ENCODE measurements at regions not wholly inside any gene's neighbourhood (a gene's known extent, or its start where the extent isn't known, plus 50 kb on each side); places are given as distances from the start of the nearest gene placed in this dataset.

DNA sequence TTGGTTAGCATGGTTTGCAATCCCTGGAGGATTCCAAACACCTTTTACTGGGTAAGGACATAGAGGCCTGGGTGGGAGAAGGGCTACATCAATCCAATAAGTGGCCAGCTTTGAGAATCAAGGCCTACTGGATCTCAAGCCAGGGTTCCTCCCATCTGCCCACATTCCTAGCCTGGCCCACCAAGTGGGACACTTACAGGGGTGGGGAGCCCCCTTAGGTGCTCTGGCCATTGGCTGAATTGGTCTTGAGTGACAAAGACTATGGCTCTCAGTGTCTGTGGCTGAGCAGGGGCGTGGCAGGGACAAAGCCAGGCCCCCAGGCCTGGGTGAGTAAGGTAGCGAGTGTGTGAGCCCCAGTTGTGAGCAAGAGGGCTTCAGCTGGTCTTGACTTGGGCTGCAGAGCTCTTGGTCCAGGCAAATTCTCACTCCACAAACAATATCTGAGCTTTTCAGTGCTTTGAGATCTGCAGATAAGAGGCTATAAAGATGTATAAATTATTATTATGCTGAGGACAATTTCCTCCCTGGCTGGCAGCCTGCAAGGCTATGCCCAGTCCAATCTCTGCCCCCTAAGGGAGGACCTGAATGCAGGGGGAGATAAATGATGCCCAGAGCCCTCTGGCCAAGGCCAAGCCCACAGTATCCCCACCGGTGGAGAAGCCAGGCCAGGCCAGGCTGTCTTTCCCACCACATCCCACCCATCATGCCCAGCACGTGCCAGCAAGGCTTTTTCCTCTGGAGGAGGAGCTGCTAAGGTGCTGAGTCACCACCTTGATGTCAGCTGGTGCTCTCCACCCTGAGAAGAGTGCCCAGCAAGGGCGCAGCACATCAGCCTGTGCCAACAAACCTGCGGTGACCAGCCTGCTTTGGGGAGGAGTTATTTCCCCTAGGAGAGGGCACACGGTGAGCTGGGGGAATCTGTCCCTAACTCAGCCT, 80.7 kb upstream of the DUSP5 start:
- DNase-seq, result peak; percentile 38

DNA sequence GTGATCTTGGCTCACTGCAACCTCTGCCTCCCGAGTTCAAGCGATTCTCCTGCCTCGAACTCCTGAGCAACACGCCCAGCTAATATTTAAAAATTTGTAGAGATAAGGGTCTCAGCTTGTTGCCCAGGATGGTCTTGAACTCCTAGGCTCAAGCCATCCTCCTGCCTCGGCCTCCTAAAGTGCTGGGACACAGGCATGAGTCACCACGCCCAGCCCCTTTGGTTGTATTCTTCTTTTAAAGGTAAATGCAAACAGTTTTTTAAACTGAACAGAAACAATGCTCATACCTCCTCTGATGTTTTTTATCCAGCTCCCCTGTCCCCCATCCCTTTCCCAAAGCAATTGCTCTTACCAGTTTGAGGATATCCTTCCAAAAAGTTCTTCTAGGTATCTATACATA, 79.5 kb upstream of the DUSP5 start:
- no peak for DNase-seq

GRCh38 chr10:110419265-110419664, 78.4 kb upstream of the DUSP5 start:
- no peak for DNase-seq

DNA sequence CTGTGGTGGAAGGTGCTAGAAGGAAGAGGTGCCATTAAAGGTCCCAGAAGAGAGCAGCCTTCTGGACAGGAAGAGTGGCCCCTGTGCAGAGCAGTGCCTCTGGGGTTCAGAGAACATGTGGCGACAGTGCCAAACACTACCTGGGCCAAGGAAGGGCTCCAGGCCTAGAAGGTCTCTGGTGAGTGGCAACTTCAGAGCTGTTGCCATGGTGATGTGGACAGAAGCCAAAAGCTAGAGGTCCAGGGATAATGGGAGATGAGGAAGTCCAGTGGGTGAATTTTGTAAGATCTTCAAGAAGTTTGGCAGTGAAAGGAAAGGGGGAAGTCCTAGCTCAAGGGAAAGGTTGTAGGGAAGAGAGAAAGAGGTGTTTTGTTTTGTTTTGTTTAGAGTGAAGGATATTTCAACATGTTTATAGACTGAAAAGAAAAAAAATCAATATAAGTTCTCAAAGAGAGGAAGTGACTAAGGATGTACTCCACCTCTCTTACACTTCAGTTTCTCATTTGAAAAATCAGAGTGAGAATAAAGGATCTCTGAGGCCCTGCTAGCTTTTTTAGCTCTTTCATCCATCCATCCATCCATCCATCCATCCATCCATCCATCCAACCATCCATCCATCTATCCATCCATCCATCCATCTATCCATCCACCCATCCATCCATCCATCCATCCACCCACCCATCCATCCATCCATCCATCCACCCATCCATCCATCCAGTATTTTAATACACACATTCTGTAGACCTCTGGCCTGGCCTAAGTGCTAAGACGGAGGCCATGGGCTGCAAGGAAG, 77.1 kb upstream of the DUSP5 start:
- no peak for DNase-seq

- DNase-seq, result no peak
Observed at GRCh38 chr10:110421512-110422138, 76.1 kb upstream of the DUSP5 start.

DNA sequence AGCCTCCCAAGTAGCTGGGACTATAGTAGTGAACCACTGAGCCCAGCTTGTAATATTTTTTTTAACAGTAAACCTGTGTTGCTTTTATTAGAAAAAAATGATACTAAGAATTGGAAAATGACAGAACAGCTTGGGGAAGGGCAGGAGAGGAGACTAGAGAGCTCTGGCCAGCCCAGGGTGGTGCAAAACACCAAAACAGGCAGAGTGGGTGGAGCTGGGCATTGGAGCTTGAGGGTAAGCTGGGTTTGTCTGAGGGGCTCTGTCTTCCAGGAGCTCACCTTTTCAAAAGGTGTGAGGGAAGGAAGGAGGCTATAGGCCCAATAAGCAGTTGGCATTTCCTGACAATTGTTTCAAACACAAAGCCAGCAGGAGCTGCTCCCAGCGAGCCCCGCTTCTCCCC, 75.2 kb upstream of the DUSP5 start:
- DNase-seq, result no peak

DNA sequence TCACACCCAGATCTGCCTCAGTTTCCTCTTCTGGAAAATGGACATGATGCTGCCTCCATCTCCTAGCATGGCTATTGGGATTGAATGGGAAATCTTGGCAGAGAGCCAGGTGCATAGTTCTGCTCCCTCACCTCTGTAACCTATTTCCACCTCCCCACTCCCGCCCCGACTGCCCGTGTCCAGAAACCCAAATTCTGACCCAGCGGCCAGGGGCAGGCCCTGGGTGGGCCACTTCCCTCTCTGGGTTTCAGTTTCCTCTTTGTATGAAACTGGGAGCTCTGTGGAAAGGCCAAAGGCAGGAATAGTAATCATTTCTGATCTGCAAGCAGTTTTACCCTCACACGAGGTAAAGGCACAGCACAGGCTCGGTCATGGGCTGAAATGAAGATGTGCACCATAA, 74.1 kb upstream of the DUSP5 start:
- DNase-seq, result no peak

GRCh38 chr10:110425684-110426293, 71.9 kb upstream of the DUSP5 start:
- DNase-seq, result peak; percentile 29

DNA sequence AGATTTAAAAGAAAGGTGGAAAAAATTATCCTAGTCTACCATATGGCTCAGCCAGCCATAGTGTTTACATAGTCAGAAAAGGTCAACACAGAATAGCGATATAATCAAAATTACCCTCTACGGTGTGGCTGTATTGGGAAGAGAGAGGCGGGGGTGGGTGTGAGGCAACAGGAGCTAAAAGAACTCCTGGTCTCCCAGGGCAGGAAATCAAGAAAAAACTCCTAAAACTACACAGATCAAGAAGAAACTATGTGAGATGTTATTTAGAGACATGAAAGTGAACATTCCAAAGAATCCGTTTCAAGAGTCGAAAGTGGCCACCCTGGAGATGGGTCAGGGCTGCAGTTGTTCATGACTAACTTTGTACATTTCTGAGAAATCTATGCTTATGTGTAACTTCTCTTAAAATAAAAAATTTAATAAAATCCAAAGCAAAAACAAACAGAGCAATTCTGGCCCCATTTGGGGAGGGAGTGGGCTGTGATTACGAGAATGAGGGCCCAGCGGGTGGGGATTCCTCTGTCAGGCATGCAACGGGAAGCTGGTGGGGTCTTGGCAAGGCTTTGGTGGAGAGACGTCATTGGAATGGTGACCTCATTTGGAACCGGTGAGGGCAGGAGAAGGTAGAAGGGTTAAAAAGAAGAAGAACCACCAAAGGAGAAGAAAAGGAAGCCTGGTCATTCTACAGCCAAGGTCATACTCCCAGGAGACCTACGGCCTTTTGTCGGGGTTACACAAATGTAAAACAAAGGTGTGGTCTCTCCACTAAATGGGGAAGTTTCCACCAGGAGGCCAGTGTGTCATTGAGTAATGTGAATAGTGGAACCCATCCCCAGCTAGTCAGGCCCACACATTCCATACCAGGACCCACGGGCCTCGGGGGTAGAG, 71.2 kb upstream of the DUSP5 start:
- no peak for DNase-seq

DNA sequence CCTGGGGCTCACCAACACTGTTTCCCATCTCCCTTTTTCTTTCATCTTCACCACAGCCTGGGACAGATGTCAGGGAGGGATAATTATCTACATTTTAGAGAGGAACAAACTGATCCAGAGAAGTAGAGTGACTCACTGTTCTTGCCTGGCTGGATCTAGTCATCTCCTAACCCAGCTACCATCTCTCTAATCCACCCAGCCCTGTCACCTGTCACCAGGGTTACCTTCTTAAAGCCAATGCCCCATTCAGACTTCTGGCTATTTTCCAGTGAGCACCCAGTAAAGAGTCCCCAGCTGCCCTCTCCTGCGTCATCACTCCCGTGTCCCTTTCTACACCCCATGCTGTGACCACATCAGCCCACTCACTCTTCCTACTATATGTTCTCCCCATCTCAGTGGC, 68.4 kb upstream of the DUSP5 start:
- DNase-seq, result no peak

- DNase-seq, result no peak
Observed at GRCh38 chr10:110430340-110431273, 67.1 kb upstream of the DUSP5 start.

DNA sequence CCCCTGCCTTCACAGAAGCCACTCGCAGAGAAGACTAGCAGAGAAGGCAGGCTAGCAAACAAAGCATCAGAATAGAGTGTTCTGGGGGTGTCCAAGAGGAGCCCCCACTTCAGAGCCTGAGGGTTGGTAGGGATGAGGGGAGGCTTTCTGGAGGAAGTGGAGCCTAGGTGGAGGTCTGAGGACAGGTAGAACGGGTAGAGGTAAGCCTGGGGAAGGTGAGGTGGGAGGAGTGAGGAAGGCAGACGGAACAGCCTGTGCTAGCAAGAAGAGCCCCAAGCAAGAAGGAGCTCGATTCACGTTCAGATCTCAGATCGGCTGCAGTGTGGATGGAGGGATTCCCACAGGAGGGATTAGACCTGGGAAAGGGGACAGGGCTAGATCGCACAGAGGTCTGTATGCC, 66.0 kb upstream of the DUSP5 start:
- no peak for DNase-seq

DNA sequence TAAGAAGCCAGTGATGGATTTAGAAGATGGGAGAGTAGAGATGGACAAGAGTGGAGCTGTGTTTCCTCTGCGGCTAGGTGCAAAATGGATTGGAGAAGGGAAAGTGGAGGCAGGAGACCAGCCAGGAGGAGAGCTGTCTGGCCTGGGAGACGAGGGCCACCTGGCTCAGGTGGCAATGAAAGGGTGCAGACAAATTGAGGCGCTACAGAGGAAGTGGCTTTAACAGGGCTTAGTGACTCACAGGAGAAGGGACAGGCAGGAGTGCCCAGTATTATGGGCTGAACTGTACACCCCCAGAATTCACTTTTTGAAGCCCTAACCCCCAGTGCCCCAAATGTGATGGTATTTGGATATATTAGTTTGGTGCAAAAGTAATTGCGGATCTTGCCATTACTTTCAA, 65.6 kb upstream of the DUSP5 start:
- no peak for DNase-seq

DNA sequence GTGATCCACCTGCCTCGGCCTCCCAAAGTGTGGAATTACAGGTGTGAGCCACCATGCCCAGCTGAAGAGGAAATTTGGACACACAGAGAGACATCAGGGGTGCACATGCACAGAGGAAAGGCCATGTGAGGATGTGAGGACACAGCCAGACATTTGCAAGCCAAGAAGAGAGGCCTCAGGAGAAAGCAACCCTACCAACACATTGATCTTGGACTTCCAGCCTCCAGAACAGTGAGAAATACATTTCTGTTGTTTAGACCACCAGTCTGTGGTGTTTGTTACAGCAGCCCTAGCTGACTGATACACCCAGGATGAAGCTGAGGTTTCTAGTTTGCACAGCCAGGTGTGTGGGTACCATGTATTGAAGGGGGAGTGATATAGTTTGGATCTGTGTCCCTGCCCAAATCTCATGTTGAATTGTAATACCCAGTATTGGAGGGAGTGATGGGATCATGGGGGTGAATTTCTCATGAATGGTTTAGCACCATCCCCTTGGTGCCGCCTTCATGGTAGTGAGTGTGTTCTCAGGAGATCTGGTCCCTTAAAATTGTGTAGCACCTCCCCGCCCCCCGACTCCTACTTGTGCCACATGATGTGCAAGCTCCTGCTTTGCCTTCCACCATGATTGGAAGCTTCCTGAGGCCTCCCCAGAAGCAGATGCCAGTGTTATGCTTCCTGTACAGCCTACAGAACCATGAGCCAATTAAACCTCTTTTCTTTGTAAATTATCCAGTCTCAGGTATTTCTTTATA, 64.7 kb upstream of the DUSP5 start:
- no peak for DNase-seq

DNA sequence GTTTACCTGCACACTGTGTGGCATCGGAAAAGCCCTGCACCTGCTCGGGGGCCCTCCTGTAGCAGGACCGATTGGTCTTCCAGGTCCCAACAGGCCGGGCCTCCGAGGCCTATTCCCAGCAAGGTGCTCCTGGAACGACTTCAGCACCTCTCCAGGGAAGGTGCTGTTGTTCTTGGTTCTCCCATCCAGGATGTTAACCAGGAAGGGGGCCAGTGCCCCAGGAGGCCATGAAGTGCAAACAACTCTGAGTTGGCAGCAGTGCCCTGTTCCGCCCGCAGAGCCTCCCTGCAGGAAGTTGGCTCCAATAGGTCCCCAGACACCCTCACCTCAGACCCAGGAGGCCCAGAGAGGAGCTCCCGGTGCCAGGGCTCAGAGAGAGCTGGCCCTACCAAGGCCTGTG, 64.0 kb upstream of the DUSP5 start:
- DNase-seq, result no peak

GRCh38 chr10:110434489-110435096, 63.1 kb upstream of the DUSP5 start:
- DNase-seq, result no peak

- DNase-seq, result no peak
Observed at GRCh38 chr10:110436554-110437350, 61.0 kb upstream of the DUSP5 start.

DNA sequence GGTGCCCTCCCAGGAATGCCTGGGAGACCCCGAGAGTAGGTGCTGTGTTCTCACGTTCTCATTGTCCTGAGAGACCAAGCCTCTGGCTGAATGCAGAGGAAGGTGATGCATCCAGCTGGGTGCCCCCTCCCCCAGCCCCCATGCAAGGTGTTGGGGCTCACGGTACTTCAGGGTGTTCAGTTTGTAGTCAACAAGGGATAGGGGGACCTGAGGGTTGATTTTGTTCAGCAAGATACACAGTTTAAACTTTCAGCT, 60.4 kb upstream of the DUSP5 start:
- DNase-seq, result no peak

DNA sequence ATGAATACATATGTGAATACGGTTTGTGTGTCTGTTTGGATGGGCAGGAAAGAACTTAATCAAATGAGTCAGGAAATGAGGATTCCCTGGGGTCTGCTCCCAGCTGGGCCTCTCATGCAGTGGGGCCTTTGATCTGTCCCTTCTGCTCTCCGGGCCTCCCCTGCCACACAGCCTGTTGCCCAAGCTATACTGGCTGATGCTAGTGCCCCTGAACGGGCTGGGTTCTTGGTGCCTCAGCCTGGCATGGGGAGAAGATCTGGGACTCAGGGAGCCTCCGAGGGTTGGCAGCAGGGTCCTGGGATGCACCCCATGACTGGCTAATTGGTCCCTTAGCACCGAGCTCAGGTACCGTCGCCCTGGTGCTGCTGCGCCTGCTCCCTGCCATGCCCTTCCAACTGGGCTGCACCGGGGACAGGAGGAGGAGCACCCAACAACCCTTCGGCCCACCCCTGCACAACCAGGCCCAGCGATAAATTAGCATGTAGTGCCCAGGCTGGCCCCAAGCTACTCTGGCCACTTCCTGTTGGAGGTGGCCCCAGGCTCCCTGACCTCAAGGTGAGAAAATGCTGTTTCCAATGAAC, 59.9 kb upstream of the DUSP5 start:
- DNase-seq, result no peak

Data from hematopoietic multipotent progenitor cell treated with erythropoietin and hydrocortisone succinate and interleukin-3 and kit ligand, for 8 days (in vitro differentiated cells).